ENCODE measurements at regions not wholly inside any gene's neighbourhood (a gene's known extent, or its start where the extent isn't known, plus 50 kb on each side); places are given as distances from the start of the nearest gene placed in this dataset.

- TF ChIP-seq EZH2 (optimal IDR thresholded peaks at IDR 0.05; ENCODE audit: low read depth, low read length) (no peak), EZH2phosphoT487 (IDR thresholded peaks at IDR 0.05; ENCODE audit: low read length) (no peak), CTCF (IDR thresholded peaks at IDR 0.05; ENCODE audit: low read length) (no peak)
- H4K20me1 ChIP-seq (ENCODE audit: insufficient read depth, low read length): no peaks in the 10 kb centered on the region
- H3K27ac ChIP-seq (ENCODE audit: low read length): no peak overlapping the region
- H3K79me2 ChIP-seq (ENCODE audit: low read length): no peaks in the 10 kb centered on the region
- H3K36me3 ChIP-seq (replicated peaks; ENCODE audit: insufficient read depth, low read length): no peaks in the 10 kb centered on the region
- no peak for DNase-seq
- no peak overlapping the region for H3K9ac ChIP-seq (ENCODE audit: low read length)
- peaks cover 25% of the 10 kb centered on the region for H3K4me1 ChIP-seq (ENCODE audit: low read length)
- no peak overlapping the region for H2AFZ ChIP-seq (ENCODE audit: low read length)
- H3K27me3 ChIP-seq (replicated peaks; ENCODE audit: insufficient read depth, low read length): no peaks in the 10 kb centered on the region
- peaks cover 14% of the 10 kb centered on the region for H3F3A ChIP-seq (ENCODE audit: insufficient read depth, low read length)
- no peaks in the 10 kb centered on the region for H3K9me3 ChIP-seq (replicated peaks; ENCODE audit: insufficient read depth, low read length)
- no peaks in the 10 kb centered on the region for H3K9me2 ChIP-seq (replicated peaks; ENCODE audit: insufficient read depth, low read length)
- no peak overlapping the region for H3K4me3 ChIP-seq (ENCODE audit: low read length)
- no peak overlapping the region for H3K4me2 ChIP-seq (ENCODE audit: low read depth, low read length)
These were observed 61.6 kb upstream of the HS6ST1 start for GRCh38 chr2:128380061-128380889.

DNA sequence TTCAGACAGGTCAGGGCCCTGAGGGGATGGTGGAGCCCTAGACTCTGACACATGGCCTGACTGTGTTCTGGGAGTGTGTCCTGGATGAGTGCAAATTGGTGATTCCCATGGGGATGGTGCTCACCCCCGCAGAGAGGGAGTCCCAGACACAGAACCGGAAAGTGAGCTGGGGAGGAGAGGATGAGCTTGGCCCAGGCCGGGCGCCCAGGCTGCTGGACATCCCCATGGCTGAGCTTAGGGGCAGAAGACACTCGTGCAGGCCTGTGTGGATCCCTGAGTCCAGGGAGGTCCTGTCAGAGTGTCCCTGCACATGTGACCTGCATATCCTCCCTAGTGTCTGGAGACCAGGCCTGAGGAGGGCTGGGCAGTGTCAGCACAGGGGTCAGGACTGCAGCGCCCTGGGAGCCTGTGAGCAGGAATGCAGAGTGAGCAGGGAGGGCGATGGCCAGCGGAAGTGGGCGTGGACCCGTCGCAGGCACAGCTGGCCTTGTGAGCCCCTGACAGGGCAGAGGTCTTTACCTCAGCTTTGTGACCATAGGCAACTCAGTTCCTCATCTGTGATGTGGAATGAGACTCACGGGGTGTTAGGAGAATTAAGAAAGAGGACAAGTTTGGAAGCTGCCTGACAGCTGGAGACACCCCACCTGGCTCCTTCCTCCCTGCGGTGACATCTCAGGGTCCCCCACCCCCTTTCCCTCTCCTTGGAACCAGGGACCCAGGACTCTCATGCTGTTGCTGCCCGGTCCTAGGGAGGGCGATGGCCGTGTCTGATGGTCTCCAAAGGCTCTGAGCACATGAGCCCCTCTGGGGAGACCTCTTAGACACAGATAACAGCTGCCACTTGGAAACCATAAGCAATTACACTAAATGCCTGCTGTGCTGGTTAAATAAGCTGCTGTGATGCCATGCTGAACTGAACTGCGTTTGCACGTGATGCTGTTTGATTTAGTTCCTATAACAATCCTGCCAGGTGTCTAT lies 62.6 kb upstream of the HS6ST1 start:
- no peaks in the 10 kb centered on the region for H3K27me3 ChIP-seq (replicated peaks; ENCODE audit: insufficient read depth, low read length)
- no peaks in the 10 kb centered on the region for H4K20me1 ChIP-seq (ENCODE audit: insufficient read depth, low read length)
- no peak for DNase-seq
- no peaks in the 10 kb centered on the region for H3K9me3 ChIP-seq (replicated peaks; ENCODE audit: insufficient read depth, low read length)
- H2AFZ ChIP-seq (ENCODE audit: low read length): peak overlapping the region; percentile 61
- no peaks in the 10 kb centered on the region for H3K36me3 ChIP-seq (replicated peaks; ENCODE audit: insufficient read depth, low read length)
- peak overlapping the region; percentile 58 for H3K4me2 ChIP-seq (ENCODE audit: low read depth, low read length)
- H3K27ac ChIP-seq (ENCODE audit: low read length): peak overlapping the region; percentile 91
- H3K9me2 ChIP-seq (replicated peaks; ENCODE audit: insufficient read depth, low read length): no peaks in the 10 kb centered on the region
- peak overlapping the region; percentile 56 for H3K9ac ChIP-seq (ENCODE audit: low read length)
- no peaks in the 10 kb centered on the region for H3K79me2 ChIP-seq (ENCODE audit: low read length)
- TF ChIP-seq CTCF (IDR thresholded peaks at IDR 0.05; ENCODE audit: low read length) (no peak), EZH2phosphoT487 (IDR thresholded peaks at IDR 0.05; ENCODE audit: low read length) (no peak), EZH2 (optimal IDR thresholded peaks at IDR 0.05; ENCODE audit: low read depth, low read length) (no peak)
- peaks cover 14% of the 10 kb centered on the region for H3F3A ChIP-seq (ENCODE audit: insufficient read depth, low read length)
- peaks cover 25% of the 10 kb centered on the region for H3K4me1 ChIP-seq (ENCODE audit: low read length)
- H3K4me3 ChIP-seq (ENCODE audit: low read length): peak overlapping the region; percentile 5; the same call in 1 of the 2 replicates

- peaks cover 34% of the 10 kb centered on the region for H3F3A ChIP-seq (ENCODE audit: insufficient read depth, low read length)
- no peak overlapping the region for H2AFZ ChIP-seq (ENCODE audit: low read length)
- H3K4me1 ChIP-seq (ENCODE audit: low read length): peaks cover 49% of the 10 kb centered on the region
- no peak overlapping the region for H3K27ac ChIP-seq (ENCODE audit: low read length)
- H4K20me1 ChIP-seq (ENCODE audit: insufficient read depth, low read length): no peaks in the 10 kb centered on the region
- H3K79me2 ChIP-seq (ENCODE audit: low read length): no peaks in the 10 kb centered on the region
- no peaks in the 10 kb centered on the region for H3K9me2 ChIP-seq (replicated peaks; ENCODE audit: insufficient read depth, low read length)
- H3K36me3 ChIP-seq (replicated peaks; ENCODE audit: insufficient read depth, low read length): no peaks in the 10 kb centered on the region
- H3K4me3 ChIP-seq (ENCODE audit: low read length): no peak overlapping the region
- H3K27me3 ChIP-seq (replicated peaks; ENCODE audit: insufficient read depth, low read length): no peaks in the 10 kb centered on the region
- no peak for DNase-seq
- no peaks in the 10 kb centered on the region for H3K9me3 ChIP-seq (replicated peaks; ENCODE audit: insufficient read depth, low read length)
- H3K4me2 ChIP-seq (ENCODE audit: low read depth, low read length): no peak overlapping the region
- H3K9ac ChIP-seq (ENCODE audit: low read length): no peak overlapping the region
- no peak for TF ChIP-seq EZH2phosphoT487 (IDR thresholded peaks at IDR 0.05; ENCODE audit: low read length)
- TF ChIP-seq CTCF (IDR thresholded peaks at IDR 0.05; ENCODE audit: low read length): no peak
These were observed 65.8 kb upstream of the HS6ST1 start for GRCh38 chr2:128384446-128384845.
